ENCODE measurements at regions not wholly inside any gene's neighbourhood (a gene's known extent, or its start where the extent isn't known, plus 50 kb on each side); places are given as distances from the start of the nearest gene placed in this dataset.

DNA sequence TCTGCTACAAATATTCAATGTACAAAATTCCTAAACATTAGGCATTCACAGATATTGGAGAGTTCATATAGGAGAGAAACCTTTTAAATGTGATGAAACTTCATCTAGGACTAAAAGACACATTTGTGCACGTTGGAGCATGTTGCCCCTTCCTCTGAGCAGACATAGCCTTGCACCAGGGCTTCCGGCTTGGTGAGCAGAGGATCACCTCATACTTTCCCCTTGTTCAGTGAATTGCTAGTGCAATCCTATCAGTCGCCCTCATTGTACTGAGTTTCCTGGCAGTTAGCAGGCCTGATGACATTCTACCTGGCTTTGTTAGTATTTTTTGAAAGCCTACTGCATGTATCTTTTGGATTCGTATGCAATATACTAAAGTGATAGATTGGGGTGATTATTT lies 466.2 kb downstream of the SPRY1 start:
- TF ChIP-seq GATA2 (IDR thresholded peaks at IDR 0.05; ENCODE audit: low read depth, low read length) = no peak
- TF ChIP-seq GATA3 (IDR thresholded peaks at IDR 0.05; ENCODE audit: low read depth, low read length) = no peak

GRCh38 chr4:123866796-123867195 lies 470.2 kb downstream of the SPRY1 start:
- TF ChIP-seq GATA2 (IDR thresholded peaks at IDR 0.05; ENCODE audit: low read depth, low read length) = no peak
- TF ChIP-seq GATA3 (IDR thresholded peaks at IDR 0.05; ENCODE audit: low read depth, low read length) = no peak

DNA sequence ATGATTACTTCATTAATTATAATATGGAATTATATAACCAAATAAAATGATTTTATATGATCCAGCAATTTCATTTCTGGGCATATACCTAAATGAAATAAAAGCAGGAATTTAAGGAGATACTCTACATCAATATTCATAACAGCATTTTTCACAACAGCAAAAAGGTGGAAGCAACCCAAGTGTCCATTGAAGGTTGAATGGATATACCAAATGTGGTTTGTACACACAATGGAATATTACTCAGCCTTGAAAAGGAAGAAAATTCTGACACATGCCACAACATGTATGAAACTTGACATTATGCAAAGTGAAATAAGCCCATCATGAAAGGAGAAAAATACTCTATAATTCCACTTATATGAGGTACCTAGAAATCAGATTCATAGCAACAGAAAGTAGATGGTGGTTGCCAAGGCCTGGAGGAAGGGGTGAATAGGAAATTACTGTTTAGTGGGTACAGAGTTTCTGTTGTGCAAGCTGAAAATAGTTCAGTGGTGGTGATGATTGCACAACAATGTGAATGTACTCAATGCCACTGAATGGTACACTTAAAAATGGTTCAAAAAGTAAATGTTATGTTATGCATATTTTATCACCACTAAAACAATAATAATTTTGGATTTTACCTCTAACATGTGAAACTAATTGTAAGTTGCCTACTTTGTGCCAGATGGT lies 471.5 kb downstream of the SPRY1 start:
- no peak for TF ChIP-seq GATA2 (IDR thresholded peaks at IDR 0.05; ENCODE audit: low read depth, low read length)
- no peak for TF ChIP-seq GATA3 (IDR thresholded peaks at IDR 0.05; ENCODE audit: low read depth, low read length)

DNA sequence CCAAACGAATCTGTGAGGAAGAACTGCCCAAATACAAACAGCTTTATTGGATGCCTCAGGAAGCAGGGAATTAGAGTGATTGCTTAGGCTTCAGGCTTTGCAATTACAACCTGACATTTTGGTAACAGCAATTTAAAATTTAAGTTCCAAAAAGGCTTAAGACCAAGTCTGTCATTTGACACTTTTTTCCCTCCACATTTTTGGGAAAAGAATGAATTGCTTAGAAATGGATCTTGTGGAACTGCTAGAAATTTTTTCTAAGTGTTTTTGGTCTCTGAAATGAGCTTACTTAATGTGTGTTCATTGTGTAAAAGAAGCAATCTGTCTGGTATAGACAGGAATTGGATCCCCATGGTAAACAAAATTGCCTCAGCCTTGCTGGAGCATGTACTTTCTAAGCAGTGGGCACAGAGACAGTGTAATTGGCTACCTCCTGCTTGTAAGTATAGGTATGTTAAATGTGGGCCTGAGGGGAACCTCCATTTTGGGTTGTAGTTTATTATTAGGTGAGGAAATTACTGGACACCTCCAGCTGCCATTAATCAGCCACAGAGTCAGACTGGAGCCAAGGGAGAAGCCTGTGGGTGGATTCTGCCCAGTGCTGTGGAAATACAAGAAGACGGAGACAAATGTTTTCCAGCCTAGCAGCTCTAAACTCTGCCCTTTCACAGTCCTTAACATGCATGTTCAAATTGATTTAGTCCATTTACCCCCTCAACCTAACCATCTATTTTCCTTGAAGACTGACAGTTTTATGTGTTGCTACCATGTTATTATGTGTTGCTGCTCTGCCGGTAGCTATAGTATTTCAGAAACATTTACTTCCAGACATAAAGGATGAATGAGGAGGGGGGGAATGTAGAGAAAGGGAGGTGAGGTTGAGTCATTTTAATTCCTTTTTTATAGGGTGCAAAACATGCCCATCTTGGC lies 473.0 kb downstream of the SPRY1 start:
- TF ChIP-seq GATA2 (IDR thresholded peaks at IDR 0.05; ENCODE audit: low read depth, low read length) = no peak
- TF ChIP-seq GATA3 (IDR thresholded peaks at IDR 0.05; ENCODE audit: low read depth, low read length) = no peak

GRCh38 chr4:123870216-123870876 lies 473.8 kb downstream of the SPRY1 start:
- TF ChIP-seq GATA3 (IDR thresholded peaks at IDR 0.05; ENCODE audit: low read depth, low read length) (no peak), GATA2 (IDR thresholded peaks at IDR 0.05; ENCODE audit: low read depth, low read length) (no peak)

DNA sequence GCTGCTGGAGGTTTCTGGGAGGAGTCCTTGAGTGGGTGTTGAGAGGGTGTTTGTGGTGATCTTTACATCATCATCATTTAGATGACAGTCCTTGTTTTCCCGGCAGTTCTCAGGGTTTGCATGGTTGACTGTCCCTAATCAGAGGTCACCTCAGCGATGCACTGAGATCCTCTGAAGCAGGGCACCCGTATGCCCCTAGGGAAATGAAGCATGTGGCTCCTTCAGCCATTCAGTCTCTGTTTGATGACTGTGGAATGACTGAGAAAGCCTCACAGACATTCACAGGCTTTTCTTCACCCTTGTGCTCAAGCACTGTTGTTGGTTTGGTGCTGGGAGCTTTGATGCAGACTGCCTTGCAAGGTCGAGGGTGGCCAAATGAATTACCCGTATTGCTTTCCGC lies 474.7 kb downstream of the SPRY1 start:
- TF ChIP-seq GATA2 (IDR thresholded peaks at IDR 0.05; ENCODE audit: low read depth, low read length) (no peak), GATA3 (IDR thresholded peaks at IDR 0.05; ENCODE audit: low read depth, low read length) (no peak)

DNA sequence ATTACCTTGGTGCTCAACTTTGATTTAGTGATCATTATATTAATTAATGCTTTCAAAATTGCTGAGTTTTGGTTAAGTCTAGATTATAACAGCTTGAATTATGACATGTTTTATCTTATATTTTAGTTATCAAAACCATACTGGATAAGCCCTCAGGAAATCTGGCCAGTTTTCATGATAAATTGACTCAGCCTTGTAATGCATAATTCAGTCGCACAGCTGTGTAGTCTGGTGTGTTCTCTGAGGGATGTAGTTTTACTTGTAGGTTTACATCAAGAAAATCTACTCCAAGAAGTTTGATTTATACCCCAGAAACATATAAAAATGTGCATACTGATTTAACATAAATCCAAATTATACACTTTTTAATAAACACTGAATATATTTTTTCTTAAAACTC lies 477.5 kb downstream of the SPRY1 start:
- TF ChIP-seq GATA3 (IDR thresholded peaks at IDR 0.05; ENCODE audit: low read depth, low read length) (no peak), GATA2 (IDR thresholded peaks at IDR 0.05; ENCODE audit: low read depth, low read length) (no peak)

DNA sequence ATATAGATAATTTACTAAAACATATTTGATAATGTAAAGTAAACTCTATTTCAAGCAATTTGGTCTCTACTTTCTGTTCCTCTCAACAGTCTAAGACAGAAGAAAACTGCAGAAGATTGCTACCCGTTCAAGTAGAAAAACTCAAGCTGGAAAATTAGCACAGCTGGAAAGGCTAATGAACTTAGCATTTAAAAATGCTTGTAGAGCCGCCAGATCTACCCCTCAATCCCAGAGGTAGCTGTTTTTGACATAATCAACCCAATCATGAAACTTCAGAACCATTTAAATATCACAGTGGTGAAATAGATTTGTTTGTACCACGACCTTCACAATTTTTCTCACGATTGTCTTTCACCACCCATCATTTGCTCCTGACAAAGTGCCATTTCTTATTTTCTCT lies 479.5 kb downstream of the SPRY1 start:
- TF ChIP-seq GATA3 (IDR thresholded peaks at IDR 0.05; ENCODE audit: low read depth, low read length) = no peak
- no peak for TF ChIP-seq GATA2 (IDR thresholded peaks at IDR 0.05; ENCODE audit: low read depth, low read length)

GRCh38 chr4:123876671-123877101 lies 480.1 kb downstream of the SPRY1 start:
- TF ChIP-seq GATA2 (IDR thresholded peaks at IDR 0.05; ENCODE audit: low read depth, low read length) (no peak), GATA3 (IDR thresholded peaks at IDR 0.05; ENCODE audit: low read depth, low read length) (no peak)

DNA sequence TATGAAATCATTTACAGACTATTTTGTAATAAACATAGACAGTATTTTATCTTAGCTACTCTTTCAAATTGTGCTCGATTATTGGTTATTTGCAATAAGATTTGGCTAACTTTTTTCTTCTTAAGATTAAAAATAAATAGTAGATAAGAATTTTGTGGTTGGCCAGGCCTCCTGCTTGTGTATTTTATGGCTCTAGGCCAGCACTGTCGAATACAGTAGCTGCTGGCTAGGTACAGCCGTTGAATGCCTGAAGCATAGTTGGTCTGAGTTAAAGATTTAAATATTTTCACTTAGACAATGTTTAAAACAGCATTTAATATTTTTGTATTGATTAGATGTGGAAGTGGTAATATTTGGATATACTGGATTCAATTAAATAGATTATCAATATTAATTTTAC lies 481.0 kb downstream of the SPRY1 start:
- TF ChIP-seq GATA3 (IDR thresholded peaks at IDR 0.05; ENCODE audit: low read depth, low read length) (no peak), GATA2 (IDR thresholded peaks at IDR 0.05; ENCODE audit: low read depth, low read length) (no peak)

- TF ChIP-seq GATA2 (IDR thresholded peaks at IDR 0.05; ENCODE audit: low read depth, low read length) (no peak), GATA3 (IDR thresholded peaks at IDR 0.05; ENCODE audit: low read depth, low read length) (no peak)
Measured at GRCh38 chr4:123878976-123879375, 482.4 kb downstream of the SPRY1 start.

DNA sequence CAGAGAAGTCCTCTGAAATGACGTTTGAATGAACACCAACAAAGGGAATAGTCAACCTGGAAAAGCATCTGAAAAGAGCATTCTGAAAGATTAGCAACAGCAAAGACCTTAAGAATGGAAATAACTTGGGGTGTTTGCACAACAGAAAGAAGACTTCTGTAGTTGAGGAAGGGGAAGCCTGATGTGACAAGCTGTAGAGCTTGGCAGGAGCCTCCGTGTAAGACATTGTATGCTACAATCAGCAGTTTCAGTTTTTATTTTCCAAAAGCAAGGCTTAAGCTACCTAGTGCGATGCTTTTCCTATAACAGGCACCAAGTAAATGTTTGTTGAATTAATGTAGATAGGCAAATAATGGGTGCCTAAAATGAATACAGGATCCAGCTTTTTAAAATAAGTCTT lies 484.0 kb downstream of the SPRY1 start:
- TF ChIP-seq GATA3 (IDR thresholded peaks at IDR 0.05; ENCODE audit: low read depth, low read length) (no peak), GATA2 (IDR thresholded peaks at IDR 0.05; ENCODE audit: low read depth, low read length) (no peak)

DNA sequence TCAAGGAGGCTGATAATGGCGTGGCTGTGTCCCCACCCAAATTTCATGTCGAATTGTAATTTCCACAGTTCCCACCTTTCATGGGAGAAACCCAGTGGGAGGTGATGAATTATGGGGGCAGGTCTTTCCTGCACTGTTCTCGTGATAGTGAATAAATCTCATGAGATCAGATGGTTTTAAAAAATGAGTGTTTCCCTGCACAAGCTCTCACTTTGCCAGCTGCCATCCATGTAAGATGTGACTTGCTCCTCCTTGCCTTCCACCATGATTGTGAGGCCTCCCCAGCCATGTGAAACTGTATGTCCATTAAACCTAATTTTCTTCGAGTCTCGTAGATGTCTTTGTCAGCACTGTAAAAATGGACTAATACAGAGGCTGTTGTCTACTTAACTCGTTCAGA lies 488.3 kb downstream of the SPRY1 start:
- TF ChIP-seq GATA2 (IDR thresholded peaks at IDR 0.05; ENCODE audit: low read depth, low read length) = no peak

DNA sequence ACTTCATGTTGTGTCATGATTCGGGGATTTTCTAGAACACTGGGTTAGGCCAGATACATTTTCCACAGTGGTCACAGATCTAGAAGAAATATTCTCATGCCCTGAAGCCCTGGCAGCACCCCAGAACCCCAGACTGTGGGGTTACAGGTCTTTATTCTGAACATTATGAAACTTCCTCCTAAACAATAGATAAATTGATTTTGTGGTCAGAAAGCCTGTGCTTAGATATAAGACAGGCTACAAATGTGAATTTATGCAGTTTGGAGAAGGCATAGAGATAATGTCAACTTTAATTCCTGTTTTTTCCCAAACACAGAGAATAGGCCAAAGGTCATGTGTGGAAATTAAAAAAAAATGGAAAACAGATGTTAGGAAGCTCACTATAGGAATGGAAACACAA lies 492.9 kb downstream of the SPRY1 start:
- TF ChIP-seq GATA2 (IDR thresholded peaks at IDR 0.05; ENCODE audit: low read depth, low read length) = peak; percentile 68
- TF ChIP-seq GATA3 (IDR thresholded peaks at IDR 0.05; ENCODE audit: low read depth, low read length) = peak; percentile 78

All from SH-SY5Y (cell line).